SH-SY5Y (cell line): ENCODE measurements at regions not wholly inside any gene's neighbourhood (a gene's known extent, or its start where the extent isn't known, plus 50 kb on each side); places are given as distances from the start of the nearest gene placed in this dataset.

Experiments used
- GATA2 ChIP-seq: IDR thresholded peaks from 2 replicates; pipeline ENCODE4 v1.6.1; 2011; ENCODE audit warnings: mild to moderate bottlenecking, low read depth, low read length
- GATA3 ChIP-seq: IDR thresholded peaks from 2 replicates; pipeline ENCODE4 v1.6.1; 2011; ENCODE audit warnings: low read depth, mild to moderate bottlenecking, low read length, moderate library complexity

- TF ChIP-seq GATA3 (no peak), GATA2 (no peak)
Measured at GRCh38 chr1:217240656-217241055, 390.2 kb downstream of the GPATCH2 start.
